ENCODE measurements at regions not wholly inside any gene's neighbourhood (a gene's known extent, or its start where the extent isn't known, plus 50 kb on each side); places are given as distances from the start of the nearest gene placed in this dataset.

DNA sequence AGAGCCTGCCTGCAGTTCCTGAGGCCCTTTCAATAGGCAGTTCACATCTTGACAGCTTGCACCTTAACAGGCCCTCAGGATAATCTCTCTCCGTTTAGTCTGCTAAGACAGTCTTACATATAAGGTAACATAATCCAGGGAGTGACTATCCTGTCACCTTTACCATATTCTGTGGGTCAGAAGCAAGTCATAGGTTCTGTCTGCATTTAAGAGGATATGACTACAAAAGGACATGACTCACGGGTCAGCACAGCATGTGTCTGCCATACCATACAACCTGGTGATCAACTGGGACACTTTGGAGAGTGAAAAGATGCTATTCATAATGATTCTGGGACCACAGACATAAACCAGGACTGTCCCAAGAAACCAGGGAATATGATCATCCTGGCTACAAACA, 611.1 kb downstream of the SOX6 start:
- no peak for DNase-seq

DNA sequence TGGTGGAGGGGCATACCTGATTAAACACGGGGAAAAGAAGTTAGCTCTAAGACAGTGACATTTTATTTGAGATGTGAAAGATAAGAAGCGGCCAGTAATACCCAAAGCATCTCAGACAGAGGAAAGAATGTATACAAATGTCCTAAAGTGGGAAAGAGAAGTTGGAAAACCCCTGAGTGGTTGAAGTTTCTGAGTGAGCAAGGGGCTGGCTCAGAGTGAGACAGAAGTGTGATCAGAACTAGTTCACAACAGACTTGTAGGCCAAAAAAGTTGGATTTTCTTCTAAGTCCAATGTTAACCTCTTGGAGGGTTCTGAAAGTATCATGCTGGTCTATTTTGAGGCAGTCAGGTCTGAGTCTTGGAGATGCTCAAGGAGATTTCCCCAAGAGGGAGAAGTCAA, 608.7 kb downstream of the SOX6 start:
- no peak for DNase-seq

DNA sequence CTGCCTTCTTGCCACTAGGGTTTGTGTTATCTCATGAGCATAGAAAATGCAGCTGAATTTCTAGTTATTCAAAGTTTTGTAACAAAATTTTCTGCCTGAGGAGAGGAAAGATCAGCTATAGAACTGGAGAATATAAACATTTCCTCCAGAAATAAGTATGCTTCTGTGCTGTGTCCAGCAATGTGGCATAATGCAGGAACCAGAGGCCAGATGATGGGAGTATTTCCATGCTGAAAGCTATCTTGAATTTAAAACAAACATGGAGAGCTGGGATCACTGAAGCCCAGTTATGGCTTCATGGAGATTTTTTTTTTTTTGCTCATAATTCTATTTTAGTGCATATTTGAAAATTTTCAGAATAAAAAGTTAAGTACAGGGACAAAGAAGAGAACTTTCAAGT, 608.2 kb downstream of the SOX6 start:
- no peak for DNase-seq

DNA sequence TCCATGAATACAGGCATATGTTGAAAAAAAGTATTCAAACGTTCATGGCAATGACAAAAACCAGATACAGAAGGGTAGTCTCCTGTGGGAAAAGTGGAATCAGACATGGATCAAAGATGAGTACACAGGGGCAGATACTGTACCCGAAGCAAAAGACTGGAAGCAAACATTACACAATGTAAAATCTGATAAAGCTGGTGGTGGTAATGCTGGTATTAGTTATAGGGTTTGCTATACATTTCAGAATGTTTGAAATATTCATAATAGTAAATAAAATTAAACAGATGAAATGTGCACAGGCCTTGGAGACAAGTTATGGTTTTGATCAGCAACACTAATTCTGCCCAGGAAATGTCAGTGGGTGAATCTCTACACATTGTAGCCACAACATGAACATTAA, 607.6 kb downstream of the SOX6 start:
- no peak for DNase-seq

DNA sequence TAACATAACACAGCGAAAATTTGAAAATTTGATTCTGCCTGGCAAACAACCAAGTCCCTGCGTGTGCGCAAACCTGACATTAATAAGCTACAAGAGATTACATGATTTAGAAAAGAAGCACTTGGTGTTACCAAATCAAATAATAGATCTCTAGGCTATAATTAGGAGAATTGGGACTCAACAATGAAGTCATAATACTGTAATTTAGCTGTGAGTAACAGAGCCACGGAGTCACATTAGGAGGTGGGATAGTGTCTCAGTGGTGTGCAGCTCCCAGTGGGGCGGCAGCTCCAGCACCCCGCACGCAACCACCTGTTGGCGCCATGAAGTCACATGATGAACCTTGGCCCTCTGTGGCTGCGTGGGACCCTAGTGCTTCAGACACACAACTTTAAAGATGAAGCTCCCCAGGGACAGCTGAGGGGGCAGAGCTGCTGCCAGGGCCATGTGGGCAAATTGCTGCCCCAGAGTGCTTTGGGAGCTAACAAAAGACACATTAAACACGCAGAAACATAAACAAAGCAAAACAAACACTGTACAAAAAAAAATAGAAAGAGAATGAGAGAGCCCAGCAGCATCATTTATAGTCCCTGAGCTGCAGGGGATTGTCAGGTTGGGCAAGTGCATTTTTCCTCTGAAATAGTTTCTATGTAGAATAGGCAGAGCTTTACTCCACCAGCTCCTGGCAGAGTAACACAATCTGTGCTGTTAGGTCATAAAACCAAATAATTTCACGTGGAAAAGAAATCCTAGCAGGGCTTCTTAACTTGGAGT, 605.6 kb downstream of the SOX6 start:
- DNase-seq, result no peak

DNA sequence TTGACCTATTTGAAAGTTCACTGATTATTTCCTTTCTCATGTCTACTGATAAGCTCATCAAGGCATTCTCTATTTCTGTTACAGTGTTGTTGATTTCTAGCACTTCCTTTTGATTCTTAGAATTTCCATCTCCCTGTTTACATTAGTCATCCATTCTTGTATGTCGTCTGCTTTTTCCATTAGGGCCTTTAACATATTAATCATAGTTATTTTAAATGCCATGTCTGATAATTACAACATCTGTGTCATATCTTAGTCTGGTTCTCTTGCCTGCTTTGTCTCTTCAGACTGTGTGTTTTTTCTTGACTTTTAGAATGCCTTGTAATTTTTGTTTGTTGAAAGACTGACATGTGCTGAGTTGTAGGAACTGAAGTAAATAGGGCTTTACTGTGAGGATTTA, 602.1 kb downstream of the SOX6 start:
- no peak for DNase-seq

DNA sequence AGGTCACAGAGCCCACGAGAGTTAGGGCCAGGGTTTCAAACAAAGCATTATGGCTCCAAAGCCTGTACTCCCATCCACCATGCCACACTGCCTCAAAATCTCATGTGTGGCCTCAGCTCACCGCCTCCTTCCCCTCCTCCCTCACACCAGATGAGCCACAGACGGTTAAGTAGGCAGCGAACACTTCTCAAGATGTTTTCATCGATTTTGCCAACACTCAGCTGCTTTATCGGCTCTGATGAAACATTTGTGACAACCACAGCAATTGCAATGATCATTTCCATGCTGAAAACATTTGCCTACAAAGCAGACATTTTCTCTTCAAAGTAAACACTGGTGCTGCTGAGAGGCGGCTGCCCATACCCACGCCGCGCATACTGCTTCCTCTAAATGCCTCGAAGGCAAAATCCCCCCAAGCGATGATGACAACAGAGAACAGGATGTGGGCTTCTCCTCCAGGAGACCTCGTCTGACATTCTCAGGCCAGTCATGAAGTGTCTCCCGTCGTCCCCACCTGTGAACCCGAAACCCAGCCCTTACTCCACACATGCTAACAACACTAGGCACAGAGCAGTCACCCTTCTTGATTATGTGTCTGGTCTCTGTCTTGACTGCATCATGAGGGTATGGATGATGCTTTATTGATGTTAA, 599.2 kb downstream of the SOX6 start:
- no peak for DNase-seq

DNA sequence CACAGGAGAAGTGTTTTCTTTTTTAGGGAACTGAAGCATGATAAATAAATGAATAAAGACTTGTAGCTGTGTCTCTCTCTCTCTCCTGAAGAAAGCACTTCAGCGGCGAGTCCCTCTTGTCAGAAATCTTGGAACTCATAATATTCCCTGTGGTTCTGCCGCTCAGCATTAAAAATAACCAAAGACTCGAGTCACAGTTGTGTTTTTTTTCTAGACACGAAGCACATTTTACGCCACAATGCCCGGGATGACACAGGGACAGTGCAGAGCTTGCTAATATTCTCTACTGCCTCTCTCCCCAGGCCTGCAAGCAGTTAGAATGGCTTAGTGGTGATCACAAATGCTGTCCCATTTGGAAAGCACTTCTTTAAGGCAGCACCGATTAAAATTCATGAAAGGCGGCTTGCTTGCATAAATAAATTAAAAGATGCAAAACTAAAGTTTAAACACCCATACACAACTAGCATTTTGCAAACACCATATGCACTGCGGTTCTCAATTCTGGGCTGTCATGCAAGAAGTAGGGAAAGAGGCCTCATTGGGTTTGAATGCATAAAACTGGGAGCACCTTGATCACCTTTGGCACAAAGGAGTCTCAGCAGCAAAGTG, 597.4 kb downstream of the SOX6 start:
- DNase-seq, result no peak

DNA sequence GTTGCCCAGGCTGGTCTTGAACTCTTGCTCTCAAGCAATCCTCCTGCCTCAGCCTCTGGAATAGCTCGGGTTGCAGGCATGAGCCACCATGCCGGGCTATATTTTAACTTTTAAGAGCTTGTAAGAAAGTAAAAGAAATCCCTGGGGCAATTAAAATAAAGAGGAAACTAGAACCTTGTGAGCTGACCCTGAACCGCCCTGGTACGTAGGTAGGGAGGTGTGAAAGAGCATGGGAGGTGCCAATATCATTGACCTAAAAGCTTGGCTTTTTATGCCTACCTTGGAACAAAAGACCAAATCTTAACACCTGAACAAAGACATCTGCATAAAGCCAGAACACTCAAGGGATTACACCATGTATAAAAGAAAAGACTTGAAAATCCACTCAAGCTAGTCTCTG, 595.1 kb downstream of the SOX6 start:
- no peak for DNase-seq

DNA sequence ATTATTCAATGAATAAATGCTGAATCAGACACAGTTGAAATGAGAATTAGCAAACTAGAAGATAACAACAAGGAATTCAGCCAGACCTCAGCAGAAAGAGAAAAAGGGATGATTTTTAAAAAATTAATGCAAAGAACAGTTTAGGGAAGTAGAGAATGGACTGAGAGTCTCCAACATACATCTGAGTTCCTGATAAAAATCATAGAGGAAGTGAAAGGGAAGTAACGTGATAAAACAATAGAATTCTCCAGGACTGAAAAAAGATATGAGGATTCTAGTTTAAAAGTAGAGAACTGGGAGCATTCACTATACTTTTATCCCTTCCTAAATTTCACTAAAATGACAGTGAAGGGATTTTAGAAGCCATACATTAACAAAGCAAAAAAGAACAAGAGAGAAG, 592.0 kb downstream of the SOX6 start:
- no peak for DNase-seq

DNA sequence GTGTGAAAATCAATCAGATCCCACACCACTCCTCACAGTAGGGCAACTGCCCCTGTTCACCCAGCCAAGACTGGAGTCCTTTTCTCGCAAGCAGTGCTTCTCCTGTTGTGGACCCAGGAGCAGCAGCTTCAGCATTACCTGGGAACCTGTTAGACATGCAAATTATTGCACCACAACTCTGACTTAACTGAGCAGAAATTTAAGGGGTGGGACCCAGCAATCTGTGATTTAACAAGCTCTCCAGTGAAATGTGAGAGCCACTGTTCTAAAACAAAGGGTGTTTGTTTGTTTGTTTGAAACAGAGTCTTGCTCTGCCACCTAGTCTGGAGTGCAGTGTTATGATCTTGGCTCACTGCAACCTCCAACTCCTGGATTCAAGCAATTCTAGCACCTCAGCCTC, 591.4 kb downstream of the SOX6 start:
- no peak for DNase-seq

DNA sequence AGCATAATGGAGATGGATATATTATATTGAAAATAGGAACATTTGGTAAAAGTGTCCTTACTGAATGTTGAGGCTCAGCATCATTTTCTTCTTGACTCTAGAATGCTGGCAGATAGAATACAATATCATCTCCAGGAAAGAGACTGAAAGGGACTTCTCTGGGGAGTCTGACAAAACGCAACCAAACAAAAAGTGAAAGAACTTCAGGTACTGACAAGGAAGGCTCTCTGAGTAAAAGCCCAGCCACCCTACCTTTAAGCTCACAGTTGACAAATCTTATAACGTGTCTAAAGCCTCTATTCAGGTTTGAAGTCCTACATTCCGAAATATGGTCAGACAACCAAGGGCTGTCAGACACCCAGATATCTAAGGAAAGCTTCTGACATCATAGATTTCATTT, 590.8 kb downstream of the SOX6 start:
- DNase-seq, result no peak

DNA sequence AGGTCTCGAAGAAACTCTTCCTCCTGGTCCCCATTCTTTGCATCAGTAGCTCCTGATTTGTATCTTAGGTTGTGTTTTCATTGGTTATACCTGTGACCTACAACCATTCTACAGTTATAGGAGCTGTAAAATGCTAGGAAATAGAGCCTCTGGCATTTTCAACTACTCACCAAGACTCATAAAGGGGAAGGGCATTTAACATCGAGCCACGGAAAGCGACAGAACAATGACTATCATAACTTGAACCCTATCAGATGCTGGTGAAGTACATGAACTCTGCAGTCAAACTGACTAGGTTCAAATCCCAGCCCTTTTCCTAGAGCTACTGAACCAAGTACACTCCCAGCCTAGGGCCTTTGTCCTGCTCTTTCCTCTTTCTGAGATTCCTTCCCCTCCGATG, 588.0 kb downstream of the SOX6 start:
- no peak for DNase-seq

DNA sequence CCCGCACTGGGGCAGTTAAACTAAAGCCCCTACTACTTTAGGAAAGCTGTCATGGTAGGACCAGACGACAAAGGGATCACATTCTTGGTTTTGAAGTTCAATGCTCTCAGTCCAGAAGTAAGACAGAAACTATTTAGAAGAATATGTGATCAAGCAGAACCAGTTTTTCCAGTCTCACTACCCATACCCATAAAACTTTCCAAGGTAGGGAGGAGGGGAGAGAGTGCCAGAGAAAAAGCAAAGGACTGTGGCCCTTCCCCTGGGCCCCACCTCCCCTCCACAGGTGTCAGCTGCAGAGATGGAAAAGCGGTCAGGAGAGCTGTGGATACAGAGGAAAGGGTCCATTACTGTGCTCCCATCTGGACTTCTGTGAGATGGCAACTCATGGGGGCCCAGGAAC, 587.1 kb downstream of the SOX6 start:
- DNase-seq, result no peak

DNA sequence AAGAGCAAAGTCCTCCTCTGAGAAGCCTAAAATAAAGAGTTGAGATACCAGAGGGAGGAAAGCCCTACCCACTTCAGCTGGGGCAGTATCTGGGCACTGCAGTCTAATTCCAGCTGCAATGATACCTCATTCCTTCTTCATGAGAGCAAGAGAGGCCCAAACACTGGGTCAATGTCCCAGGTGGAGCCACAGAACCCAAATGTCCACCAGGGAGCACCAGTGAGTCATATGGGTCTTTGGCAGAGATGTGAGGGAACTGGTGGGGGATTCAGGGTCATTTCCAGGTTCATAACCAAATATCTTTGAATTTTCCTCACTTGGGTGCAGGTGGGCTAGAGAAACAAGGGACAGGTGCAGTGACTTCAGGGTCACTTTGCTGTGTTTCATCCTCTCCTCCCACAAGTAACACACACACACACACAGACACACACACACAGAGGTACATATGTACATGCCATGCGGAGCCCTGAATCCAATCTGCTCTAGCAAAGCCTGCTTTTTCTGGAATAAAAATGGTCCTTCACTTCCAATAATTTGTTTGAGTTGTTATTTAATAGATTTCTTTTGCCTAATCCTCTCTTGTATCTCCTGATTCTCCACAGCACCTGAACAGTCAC, 585.4 kb downstream of the SOX6 start:
- peak in 1 of 2 experiments; percentile 9 for DNase-seq

DNA sequence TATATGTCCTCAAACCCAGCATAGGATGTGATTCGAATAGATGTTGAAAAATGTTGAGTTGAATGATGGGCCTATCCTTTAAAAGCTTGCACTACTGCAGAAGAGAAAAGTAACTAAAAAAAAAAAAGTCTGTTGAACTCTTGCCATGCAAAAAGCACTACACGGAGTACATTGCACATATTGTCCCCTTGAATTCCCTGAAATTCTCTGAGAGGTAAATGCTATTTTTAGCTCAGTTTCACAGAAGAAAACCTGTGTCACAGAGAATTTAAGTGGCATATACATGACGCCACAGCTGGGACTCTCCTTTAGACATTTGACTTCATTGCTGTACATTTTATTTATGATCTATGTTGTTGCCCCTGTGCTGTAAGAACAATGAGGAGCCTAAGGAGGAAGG, 583.8 kb downstream of the SOX6 start:
- no peak for DNase-seq

DNA sequence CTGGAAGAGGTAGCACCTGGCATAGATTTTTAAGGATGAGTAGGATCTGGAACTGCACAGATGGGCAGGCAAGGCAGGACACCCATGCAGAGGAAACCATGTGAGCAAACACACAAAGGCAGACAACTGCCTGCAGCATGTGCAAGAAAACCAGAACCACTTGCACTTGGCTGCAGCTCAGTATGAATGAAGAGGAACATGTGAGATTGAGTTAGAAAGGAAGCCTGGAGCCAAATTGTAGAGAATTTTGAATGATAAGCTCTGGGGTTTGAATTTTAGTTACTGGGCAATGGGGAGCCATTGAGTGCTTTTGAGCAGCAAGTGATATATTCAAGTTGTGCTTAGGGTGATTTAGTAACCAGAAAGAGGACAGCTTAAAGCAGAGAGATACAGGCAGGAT, 583.4 kb downstream of the SOX6 start:
- DNase-seq, result no peak

DNA sequence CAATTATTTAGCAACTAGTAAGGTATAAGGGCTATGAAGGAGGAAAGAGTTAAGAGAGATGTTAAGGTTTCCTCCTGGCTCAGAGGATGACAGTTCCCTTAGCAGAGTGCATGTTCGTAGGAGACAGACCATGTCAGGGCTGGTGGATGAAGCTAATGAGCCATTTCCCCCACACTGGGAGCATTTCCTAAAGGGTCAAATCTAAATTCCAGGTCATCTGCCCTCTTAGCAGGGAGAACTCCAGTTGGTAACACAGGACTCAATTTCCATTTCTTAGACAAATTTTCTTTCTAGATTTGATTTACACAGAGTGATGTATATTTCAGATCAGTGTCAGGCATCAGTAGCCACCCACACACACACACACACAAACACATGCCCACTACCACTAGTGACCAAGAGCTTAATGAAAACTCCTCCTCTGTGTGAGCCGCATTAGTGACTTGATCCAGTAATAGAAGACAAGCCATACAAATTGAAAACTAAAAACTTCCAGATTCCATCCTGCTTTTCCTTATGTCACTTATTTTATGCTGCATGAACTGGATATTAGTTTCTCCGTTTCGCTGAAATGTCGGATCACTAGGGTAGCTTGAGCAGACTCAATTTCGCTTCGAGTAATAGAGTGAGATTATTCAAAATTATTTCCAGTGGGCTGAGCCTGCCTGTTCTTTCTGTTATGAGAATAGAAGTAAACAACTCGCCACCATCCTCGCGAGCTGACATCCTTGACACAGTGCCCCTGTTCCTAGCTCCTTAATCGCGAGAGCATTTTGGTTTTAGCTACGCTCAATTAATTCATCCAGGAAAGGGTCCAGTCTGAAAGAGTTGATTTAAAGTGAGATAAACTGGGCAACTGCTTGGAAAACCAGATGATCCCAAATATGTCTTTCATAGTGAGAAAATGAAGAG, 582.6 kb downstream of the SOX6 start:
- DNase-seq, result no peak

DNA sequence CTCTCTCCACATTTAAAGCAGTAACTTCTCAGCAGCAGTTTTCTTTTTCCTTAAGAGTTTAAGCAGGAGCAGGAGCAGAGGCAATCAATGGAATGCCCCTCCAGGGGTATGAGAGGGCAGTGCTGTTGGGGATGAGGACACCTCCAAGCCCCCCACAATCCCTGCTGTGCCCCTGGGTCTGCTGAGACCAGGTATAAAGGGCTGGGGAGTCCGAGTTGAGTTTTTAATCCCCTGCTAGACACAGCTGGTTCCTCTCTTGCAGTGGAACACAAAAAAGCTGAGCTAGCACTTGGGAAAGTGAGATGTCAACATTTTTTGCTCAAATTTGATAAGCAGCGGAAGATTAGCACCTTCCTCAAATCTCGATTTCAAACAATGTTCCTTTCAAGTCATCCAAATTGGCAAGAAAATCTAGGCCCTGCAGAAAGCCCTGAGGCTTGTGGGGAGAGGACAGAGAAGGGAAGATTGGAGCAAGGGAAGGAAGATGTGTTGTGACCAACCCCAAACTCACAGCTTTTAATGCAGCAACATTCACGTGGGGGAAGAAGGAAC, 581.9 kb downstream of the SOX6 start:
- DNase-seq, result no peak

DNA sequence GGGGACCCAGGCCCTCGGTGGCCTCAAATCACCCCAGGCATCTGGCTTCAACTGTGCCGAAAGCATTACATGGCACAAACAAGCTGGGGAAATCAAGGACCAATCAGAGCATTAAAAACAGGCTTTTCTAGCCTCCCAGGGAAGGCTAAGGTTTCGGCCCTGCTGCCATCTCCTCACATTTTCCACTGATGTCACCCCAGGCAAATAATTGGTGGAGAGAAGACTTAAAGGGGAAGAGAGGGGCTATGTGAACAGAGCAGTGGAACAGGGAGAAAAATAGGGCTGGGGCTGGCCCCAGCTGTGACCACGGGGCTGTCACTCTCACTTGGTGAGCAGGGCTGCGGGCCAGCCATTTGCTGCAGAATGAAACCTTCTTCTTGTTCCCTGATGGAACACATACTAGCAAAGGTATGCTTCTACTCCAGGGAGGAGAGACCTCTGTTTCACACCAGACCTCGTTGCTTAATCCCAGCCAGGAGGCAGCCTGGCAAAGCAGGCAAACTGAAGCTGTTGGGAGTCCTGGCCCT, 581.3 kb downstream of the SOX6 start:
- DNase-seq, result no peak

DNA sequence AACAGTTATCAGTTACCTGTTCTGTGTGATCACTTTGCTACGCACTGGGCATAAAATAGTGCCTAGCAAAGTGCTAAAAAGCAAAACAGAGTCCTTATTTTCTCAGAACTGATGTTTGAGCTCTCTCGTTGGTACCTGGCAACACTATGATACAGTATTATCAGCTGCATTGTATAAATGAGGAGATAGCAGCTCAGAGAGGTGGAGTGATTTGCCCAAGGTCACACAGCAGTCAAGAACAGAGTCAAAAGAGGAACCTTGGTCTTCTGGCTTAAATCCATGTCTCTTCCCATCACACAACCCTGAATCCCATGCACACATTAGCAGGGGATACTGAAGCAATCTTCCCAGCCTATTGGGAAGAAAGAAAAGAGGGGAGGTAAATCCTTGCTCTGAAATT, 580.5 kb downstream of the SOX6 start:
- no peak for DNase-seq

DNA sequence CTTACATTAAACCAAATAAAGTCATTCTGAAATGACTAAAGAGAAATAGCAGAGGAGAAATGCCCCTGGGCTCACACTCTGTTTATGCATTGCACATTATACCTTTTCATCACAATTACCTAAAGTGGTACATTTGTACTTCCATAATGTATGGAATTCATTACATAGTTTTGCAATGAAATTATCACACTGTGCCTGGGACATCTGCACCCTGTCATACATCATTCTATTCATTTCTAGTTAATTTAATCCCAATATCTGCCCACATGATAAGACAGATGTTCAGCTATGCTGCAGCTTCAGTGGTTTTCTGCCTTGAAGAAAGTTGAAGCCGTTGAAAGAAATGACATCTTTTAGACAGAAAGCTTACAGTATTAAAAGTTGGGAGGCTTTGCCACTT, 580.0 kb downstream of the SOX6 start:
- no peak for DNase-seq

Measured in AML-193 (cell line).